HG02571 (cell line): ENCODE measurements at regions not wholly inside any gene's neighbourhood (a gene's known extent, or its start where the extent isn't known, plus 50 kb on each side); places are given as distances from the start of the nearest gene placed in this dataset.

Experiments used
- ATAC-seq: cut with Tn5 transposase; IDR thresholded peaks from one replicate; pipeline ENCODE4 v1.9.1; 2021; ENCODE audit warnings: mild to moderate bottlenecking, moderate library complexity; ENCODE audit not compliant: unreplicated experiment

- no peak for ATAC-seq
Measured at GRCh38 chr18:40420675-40421074, 1534.4 kb upstream of the PIK3C3 start.

DNA sequence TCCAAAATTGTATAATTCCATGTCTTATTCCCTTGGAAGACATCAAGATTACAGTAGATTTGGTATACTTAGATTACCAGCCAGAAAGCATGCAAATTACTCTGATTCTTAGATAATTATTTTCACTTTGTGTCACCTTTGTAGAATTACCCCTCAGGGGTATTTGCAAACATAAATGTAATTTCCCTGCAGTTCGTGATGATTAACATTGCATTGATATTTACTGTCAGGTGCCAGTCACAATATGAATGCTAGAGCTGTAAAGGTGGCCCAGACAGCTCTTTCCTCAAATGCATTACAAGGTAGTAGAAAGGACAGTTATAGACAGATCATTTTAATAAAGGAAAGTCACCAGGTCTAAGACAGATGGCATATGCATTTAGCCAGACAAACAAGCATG lies 1537.5 kb upstream of the PIK3C3 start:
- no peak for ATAC-seq

GRCh38 chr18:40415821-40416220 lies 1539.2 kb upstream of the PIK3C3 start:
- ATAC-seq: no peak

GRCh38 chr18:40415176-40415791 lies 1539.8 kb upstream of the PIK3C3 start:
- no peak for ATAC-seq

- ATAC-seq: no peak
Measured at GRCh38 chr18:40414155-40414754, 1540.8 kb upstream of the PIK3C3 start.

GRCh38 chr18:40413160-40413559 lies 1541.9 kb upstream of the PIK3C3 start:
- ATAC-seq: no peak

- no peak for ATAC-seq
Measured at GRCh38 chr18:40412410-40412809, 1542.6 kb upstream of the PIK3C3 start.

DNA sequence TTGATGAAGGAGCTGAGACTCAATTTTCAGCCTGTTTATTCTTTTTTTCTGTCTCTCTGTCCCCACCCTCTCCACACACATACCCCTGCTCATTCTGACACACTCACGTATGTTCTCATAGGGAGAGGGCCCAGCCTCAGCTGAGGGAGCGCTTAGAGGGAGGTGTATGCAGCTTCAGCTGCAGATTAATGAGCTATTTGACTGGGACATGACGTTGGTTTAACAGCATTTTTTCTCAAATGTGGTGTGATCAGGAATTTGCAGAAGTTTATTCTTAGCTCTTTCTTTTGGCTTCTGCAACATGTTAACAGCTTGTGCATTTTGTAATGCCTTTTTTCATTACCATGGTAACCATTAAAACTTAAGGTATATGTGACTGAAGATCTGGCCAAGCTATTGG lies 1547.1 kb upstream of the PIK3C3 start:
- ATAC-seq: no peak

GRCh38 chr18:40404284-40404683 lies 1550.8 kb upstream of the PIK3C3 start:
- ATAC-seq: no peak

- ATAC-seq: no peak
Measured at GRCh38 chr18:40402052-40402451, 1553.0 kb upstream of the PIK3C3 start.

DNA sequence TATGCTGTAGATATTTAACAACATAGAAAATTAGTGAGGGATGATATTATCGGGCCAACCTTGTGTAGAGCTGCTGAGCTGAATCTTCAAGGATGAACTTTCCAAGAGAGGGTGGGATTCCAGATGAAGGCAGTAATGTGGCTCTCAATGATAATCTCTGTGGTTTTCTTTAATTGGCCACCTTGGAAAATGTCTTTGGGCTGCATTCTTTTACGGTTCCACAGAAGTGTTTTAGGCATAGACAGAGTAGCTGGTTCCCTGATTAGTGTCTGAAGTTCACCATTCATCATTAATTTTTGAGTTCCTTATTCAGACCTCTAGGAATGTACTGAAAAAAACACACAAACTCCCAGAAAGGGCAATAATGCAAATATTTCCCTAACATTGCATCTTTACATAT lies 1566.9 kb upstream of the PIK3C3 start:
- ATAC-seq: no peak

- ATAC-seq: no peak
Measured at GRCh38 chr18:40387130-40387787, 1567.8 kb upstream of the PIK3C3 start.

- no peak for ATAC-seq
Measured at GRCh38 chr18:40382197-40382596, 1572.8 kb upstream of the PIK3C3 start.

- no peak for ATAC-seq
Measured at GRCh38 chr18:40380686-40381439, 1574.2 kb upstream of the PIK3C3 start.

- ATAC-seq: no peak
Measured at GRCh38 chr18:40375837-40376236, 1579.2 kb upstream of the PIK3C3 start.

- no peak for ATAC-seq
Measured at GRCh38 chr18:40371673-40372072, 1583.4 kb upstream of the PIK3C3 start.

- ATAC-seq: no peak
Measured at GRCh38 chr18:40367576-40367975, 1587.5 kb upstream of the PIK3C3 start.

DNA sequence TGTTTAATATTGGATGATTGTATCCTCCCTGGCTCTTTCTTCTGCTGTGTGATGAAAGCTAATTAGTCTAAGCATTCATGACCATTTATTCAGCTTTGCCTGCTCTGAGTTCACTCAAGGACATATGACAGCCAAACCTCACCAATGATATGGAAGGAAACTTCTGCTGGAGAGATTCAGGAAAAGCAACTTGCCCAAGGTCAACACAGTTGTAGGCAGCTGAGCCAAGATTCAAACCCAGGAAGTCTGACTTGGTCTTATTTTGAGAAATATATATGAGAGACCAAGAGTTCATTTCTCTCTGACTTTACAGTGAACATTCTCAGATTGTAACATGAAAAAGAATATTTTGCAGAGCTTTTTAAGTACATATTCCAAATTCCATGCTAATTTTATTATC lies 1588.5 kb upstream of the PIK3C3 start:
- ATAC-seq: no peak

DNA sequence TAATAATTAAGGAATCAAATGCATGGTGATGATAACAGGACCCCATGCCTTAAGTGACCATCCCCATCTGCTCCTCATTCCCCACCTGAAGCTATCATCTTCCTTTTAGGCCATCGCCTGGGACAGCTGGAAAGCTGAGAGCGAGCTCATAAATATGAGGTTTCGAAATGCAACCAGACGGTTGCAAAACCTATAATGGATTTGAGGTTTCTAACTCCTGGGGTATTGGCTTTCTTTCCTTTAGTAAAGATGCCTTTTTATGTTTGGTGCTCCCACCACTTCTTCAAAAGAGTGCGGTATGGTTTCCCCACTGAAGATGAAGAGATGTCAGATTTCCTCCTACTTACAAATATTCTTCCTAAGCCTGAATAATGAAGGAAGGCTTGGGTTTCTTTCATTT lies 1589.5 kb upstream of the PIK3C3 start:
- ATAC-seq: no peak

GRCh38 chr18:40360558-40360957 lies 1594.5 kb upstream of the PIK3C3 start:
- ATAC-seq: no peak

- no peak for ATAC-seq
Measured at GRCh38 chr18:40357536-40357935, 1597.5 kb upstream of the PIK3C3 start.

GRCh38 chr18:40356168-40356567 lies 1598.9 kb upstream of the PIK3C3 start:
- ATAC-seq: no peak
